ENCODE measurements at regions not wholly inside any gene's neighbourhood (a gene's known extent, or its start where the extent isn't known, plus 50 kb on each side); places are given as distances from the start of the nearest gene placed in this dataset.

- H3K4me3 ChIP-seq (ENCODE audit: low read depth, low read length), result no peak overlapping the region
- no peak for TF ChIP-seq CTCF (IDR thresholded peaks at IDR 0.05; ENCODE audit: low read depth, low read length)
Observed at GRCh38 chr13:31639443-31640163, 99.7 kb upstream of the RXFP2 start.

- H3K4me3 ChIP-seq (ENCODE audit: low read depth, low read length), result no peak overlapping the region
- no peak for TF ChIP-seq CTCF (IDR thresholded peaks at IDR 0.05; ENCODE audit: low read depth, low read length)
Observed at GRCh38 chr13:31649766-31650165, 89.6 kb upstream of the RXFP2 start.

GRCh38 chr13:31653730-31654129 is 85.6 kb upstream of the RXFP2 start:
- TF ChIP-seq CTCF (IDR thresholded peaks at IDR 0.05; ENCODE audit: low read depth, low read length), result no peak
- no peak overlapping the region for H3K4me3 ChIP-seq (ENCODE audit: low read depth, low read length)

- TF ChIP-seq CTCF (IDR thresholded peaks at IDR 0.05; ENCODE audit: low read depth, low read length), result no peak
- H3K4me3 ChIP-seq (ENCODE audit: low read depth, low read length), result no peak overlapping the region
Observed at GRCh38 chr13:31663880-31664585, 75.3 kb upstream of the RXFP2 start.

- TF ChIP-seq CTCF (IDR thresholded peaks at IDR 0.05; ENCODE audit: low read depth, low read length), result no peak
- H3K4me3 ChIP-seq (ENCODE audit: low read depth, low read length), result no peak overlapping the region
Observed at GRCh38 chr13:31670831-31671617, 68.3 kb upstream of the RXFP2 start.

GRCh38 chr13:31674051-31674450 is 65.3 kb upstream of the RXFP2 start:
- H3K4me3 ChIP-seq (ENCODE audit: low read depth, low read length), result no peak overlapping the region
- TF ChIP-seq CTCF (IDR thresholded peaks at IDR 0.05; ENCODE audit: low read depth, low read length), result no peak
